ENCODE measurements at regions not wholly inside any gene's neighbourhood (a gene's known extent, or its start where the extent isn't known, plus 50 kb on each side); places are given as distances from the start of the nearest gene placed in this dataset.

- Mint-ChIP-seq H3K4me1 (ENCODE audit: low read depth, unreplicated experiment) (peaks cover 48% of the 10 kb centered on the region), H3K27me3 (ENCODE audit: unreplicated experiment) (no peaks in the 10 kb centered on the region), H3K36me3 (ENCODE audit: insufficient read depth, unreplicated experiment) (peaks cover 6% of the 10 kb centered on the region), H3K27ac (ENCODE audit: unreplicated experiment) (no peak overlapping the region), H3K4me3 (ENCODE audit: low read depth, unreplicated experiment) (no peak overlapping the region), H3K9me3 (ENCODE audit: low read depth, unreplicated experiment) (no peaks in the 10 kb centered on the region)
- no peak for DNase-seq
- intact Hi-C loops (cut with micrococcal nuclease; ENCODE audit: unreplicated experiment): no loop called here
- TF ChIP-seq, protein P1, sequence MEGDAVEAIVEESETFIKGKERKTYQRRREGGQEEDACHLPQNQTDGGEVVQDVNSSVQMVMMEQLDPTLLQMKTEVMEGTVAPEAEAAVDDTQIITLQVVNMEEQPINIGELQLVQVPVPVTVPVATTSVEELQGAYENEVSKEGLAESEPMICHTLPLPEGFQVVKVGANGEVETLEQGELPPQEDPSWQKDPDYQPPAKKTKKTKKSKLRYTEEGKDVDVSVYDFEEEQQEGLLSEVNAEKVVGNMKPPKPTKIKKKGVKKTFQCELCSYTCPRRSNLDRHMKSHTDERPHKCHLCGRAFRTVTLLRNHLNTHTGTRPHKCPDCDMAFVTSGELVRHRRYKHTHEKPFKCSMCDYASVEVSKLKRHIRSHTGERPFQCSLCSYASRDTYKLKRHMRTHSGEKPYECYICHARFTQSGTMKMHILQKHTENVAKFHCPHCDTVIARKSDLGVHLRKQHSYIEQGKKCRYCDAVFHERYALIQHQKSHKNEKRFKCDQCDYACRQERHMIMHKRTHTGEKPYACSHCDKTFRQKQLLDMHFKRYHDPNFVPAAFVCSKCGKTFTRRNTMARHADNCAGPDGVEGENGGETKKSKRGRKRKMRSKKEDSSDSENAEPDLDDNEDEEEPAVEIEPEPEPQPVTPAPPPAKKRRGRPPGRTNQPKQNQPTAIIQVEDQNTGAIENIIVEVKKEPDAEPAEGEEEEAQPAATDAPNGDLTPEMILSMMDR (IDR thresholded peaks at IDR 0.05; ENCODE audit: unreplicated experiment): no peak
- CTCF ChIA-PET: interaction anchor here (0.7 to 1.5 kb wide), 4 partner anchors 9 to 95 kb away, joined by 3 read pairs; no protein-coding TSS in a partner anchor
- no TSS peak for BruUV-seq (replicated peaks)
Measured at GRCh38 chr2:43070676-43071502, 155.5 kb downstream of the ZFP36L2 start.

- DNase-seq: peak; percentile 73
- Mint-ChIP-seq H3K9me3 (ENCODE audit: low read depth, unreplicated experiment) (no peaks in the 10 kb centered on the region), H3K4me1 (ENCODE audit: low read depth, unreplicated experiment) (peaks cover 40% of the 10 kb centered on the region), H3K27ac (ENCODE audit: unreplicated experiment) (no peak overlapping the region), H3K4me3 (ENCODE audit: low read depth, unreplicated experiment) (no peak overlapping the region), H3K36me3 (ENCODE audit: insufficient read depth, unreplicated experiment) (peaks cover 1% of the 10 kb centered on the region), H3K27me3 (ENCODE audit: unreplicated experiment) (no peaks in the 10 kb centered on the region)
- no TSS peak for BruUV-seq (replicated peaks)
- TF ChIP-seq, protein P1 (IDR thresholded peaks at IDR 0.05; ENCODE audit: unreplicated experiment): no peak
- intact Hi-C loops (cut with micrococcal nuclease; ENCODE audit: unreplicated experiment): no loop called here
- CTCF ChIA-PET: interaction anchor here (0.7 to 1.5 kb wide), 4 partner anchors 9 to 94 kb away, joined by 3 read pairs; no protein-coding TSS in a partner anchor
Measured at GRCh38 chr2:43070030-43070429, 156.4 kb downstream of the ZFP36L2 start.

DNA sequence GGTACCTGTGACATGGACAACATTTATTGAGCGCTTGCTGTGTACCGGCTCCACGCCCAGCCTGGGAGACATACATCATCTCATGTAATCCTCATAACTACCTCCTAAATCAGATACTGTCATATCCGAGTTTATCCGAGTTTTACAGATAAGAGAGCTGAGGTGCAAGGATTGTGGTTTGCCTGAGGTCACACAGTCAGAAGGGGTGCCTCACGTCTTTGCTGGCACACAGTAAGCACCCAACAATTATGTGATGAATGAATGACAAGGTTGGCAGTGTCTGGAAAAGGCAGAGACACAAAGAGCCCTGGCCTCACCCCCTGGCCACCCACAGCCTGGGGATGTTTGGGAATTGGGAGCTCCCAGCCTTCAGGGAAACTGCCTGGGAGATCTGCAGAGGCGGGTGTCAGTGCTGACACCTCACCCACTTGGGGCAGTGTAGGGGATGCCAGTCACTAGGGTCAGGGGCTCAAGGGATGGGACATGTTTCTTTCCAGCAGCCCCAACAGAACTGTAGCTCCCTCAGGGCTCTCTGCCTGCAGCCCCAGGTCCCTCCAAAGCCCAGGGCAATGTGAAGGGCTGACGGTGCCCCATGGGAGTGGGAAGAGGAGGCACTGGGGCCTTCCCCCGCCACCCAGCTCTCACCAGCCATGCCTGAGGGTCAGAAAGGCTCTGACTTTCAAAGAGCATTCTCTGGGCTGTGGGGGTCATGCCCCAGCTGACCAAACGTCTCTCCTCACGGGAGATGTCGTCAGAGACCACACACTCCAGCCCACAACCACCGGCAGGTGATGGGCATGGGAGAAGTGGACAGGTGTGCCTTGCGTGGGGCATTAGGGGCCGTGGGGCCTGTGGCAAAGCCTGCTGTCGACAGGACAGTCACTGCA is 157.5 kb downstream of the ZFP36L2 start:
- BruUV-seq (replicated peaks): no TSS peak
- Mint-ChIP-seq H3K4me1 (ENCODE audit: low read depth, unreplicated experiment) (peaks cover 28% of the 10 kb centered on the region), H3K27ac (ENCODE audit: unreplicated experiment) (no peak overlapping the region), H3K27me3 (ENCODE audit: unreplicated experiment) (no peaks in the 10 kb centered on the region), H3K4me3 (ENCODE audit: low read depth, unreplicated experiment) (no peak overlapping the region), H3K9me3 (ENCODE audit: low read depth, unreplicated experiment) (no peaks in the 10 kb centered on the region), H3K36me3 (ENCODE audit: insufficient read depth, unreplicated experiment) (no peaks in the 10 kb centered on the region)
- intact Hi-C loops (cut with micrococcal nuclease; ENCODE audit: unreplicated experiment): no loop called here
- DNase-seq: no peak
- CTCF ChIA-PET: interaction anchor here (0.6 kb wide), 1 partner anchor 44 kb away, joined by 5 read pairs; no protein-coding TSS in a partner anchor
- TF ChIP-seq, protein P1 (IDR thresholded peaks at IDR 0.05; ENCODE audit: unreplicated experiment): no peak

- Mint-ChIP-seq H3K4me3 (ENCODE audit: low read depth, unreplicated experiment) (no peak overlapping the region), H3K9me3 (ENCODE audit: low read depth, unreplicated experiment) (no peaks in the 10 kb centered on the region), H3K27me3 (ENCODE audit: unreplicated experiment) (no peaks in the 10 kb centered on the region), H3K4me1 (ENCODE audit: low read depth, unreplicated experiment) (peaks cover 22% of the 10 kb centered on the region), H3K27ac (ENCODE audit: unreplicated experiment) (no peak overlapping the region), H3K36me3 (ENCODE audit: insufficient read depth, unreplicated experiment) (no peaks in the 10 kb centered on the region)
- TF ChIP-seq, protein P1 (IDR thresholded peaks at IDR 0.05; ENCODE audit: unreplicated experiment): no peak
- CTCF ChIA-PET: no interaction called here
- intact Hi-C loops (cut with micrococcal nuclease; ENCODE audit: unreplicated experiment): no loop called here
- DNase-seq: no peak
- BruUV-seq (replicated peaks): no TSS peak
Measured at GRCh38 chr2:43068041-43068533, 158.3 kb downstream of the ZFP36L2 start.

Data from Calu3 (cell line).